ENCODE measurements at regions not wholly inside any gene's neighbourhood (a gene's known extent, or its start where the extent isn't known, plus 50 kb on each side); places are given as distances from the start of the nearest gene placed in this dataset.
"Not testable (repeated sequence)": the region's sequence is repeated elsewhere in the genome, so short reads cannot be mapped to it uniquely, and the experiment has no call there.

GRCh38 chr20:11976966-11977365, 59.3 kb downstream of the BTBD3 start:
- DNase-seq (ENCODE audit: low spot score): no peak

- no peak for DNase-seq (ENCODE audit: low spot score)
These were observed 60.8 kb downstream of the BTBD3 start for GRCh38 chr20:11978496-11978895.

GRCh38 chr20:11979306-11979990, 61.8 kb downstream of the BTBD3 start:
- no peak for DNase-seq (ENCODE audit: low spot score)

GRCh38 chr20:11980263-11980662, 62.6 kb downstream of the BTBD3 start:
- DNase-seq (ENCODE audit: low spot score): peak; percentile 32

GRCh38 chr20:11981366-11981947, 63.8 kb downstream of the BTBD3 start:
- DNase-seq (ENCODE audit: low spot score): no peak

GRCh38 chr20:11982289-11982954, 64.7 kb downstream of the BTBD3 start:
- peak; percentile 76 for DNase-seq (ENCODE audit: low spot score)

- peak; percentile 71 for DNase-seq (ENCODE audit: low spot score)
These were observed 65.3 kb downstream of the BTBD3 start for GRCh38 chr20:11982955-11983470.

- DNase-seq (ENCODE audit: low spot score): no peak
These were observed 69.3 kb downstream of the BTBD3 start for GRCh38 chr20:11986954-11987353.

- no peak for DNase-seq (ENCODE audit: low spot score)
These were observed 69.8 kb downstream of the BTBD3 start for GRCh38 chr20:11987526-11987925.

- no peak for DNase-seq (ENCODE audit: low spot score)
These were observed 71.5 kb downstream of the BTBD3 start for GRCh38 chr20:11989018-11989771.

- no peak for DNase-seq (ENCODE audit: low spot score)
These were observed 74.7 kb downstream of the BTBD3 start for GRCh38 chr20:11992426-11992825.

- DNase-seq (ENCODE audit: low spot score): no peak
These were observed 76.3 kb downstream of the BTBD3 start for GRCh38 chr20:11993886-11994461.

GRCh38 chr20:11995805-11996567, 78.3 kb downstream of the BTBD3 start:
- DNase-seq (ENCODE audit: low spot score): peak; percentile 29

GRCh38 chr20:12004776-12005175, 87.1 kb downstream of the BTBD3 start:
- DNase-seq (ENCODE audit: low spot score): not testable (repeated sequence)

- peak; percentile 86 for DNase-seq (ENCODE audit: low spot score)
These were observed 94.8 kb downstream of the BTBD3 start for GRCh38 chr20:12012241-12013222.

GRCh38 chr20:12014276-12014675, 96.6 kb downstream of the BTBD3 start:
- no peak for DNase-seq (ENCODE audit: low spot score)

GRCh38 chr20:12014736-12015135, 97.0 kb downstream of the BTBD3 start:
- no peak for DNase-seq (ENCODE audit: low spot score)

GRCh38 chr20:12016291-12016690, 98.6 kb downstream of the BTBD3 start:
- no peak for DNase-seq (ENCODE audit: low spot score)

GRCh38 chr20:12019715-12020114, 102.0 kb downstream of the BTBD3 start:
- no peak for DNase-seq (ENCODE audit: low spot score)

- DNase-seq (ENCODE audit: low spot score): no peak
These were observed 103.2 kb downstream of the BTBD3 start for GRCh38 chr20:12020846-12021245.

Data from HT-29 (cell line).